Lower lobe of right lung (tissue), 2 donors: ENCODE measurements at regions not wholly inside any gene's neighbourhood (a gene's known extent, or its start where the extent isn't known, plus 50 kb on each side); places are given as distances from the start of the nearest gene placed in this dataset.
"Not testable (repeated sequence)": the region's sequence is repeated elsewhere in the genome, so short reads cannot be mapped to it uniquely, and the experiment has no call there.

Experiments
- ATAC-seq, 2 donors: fragments of 200-7000 bp; cut with Tn5 transposase; one replicate each; pipeline ENCODE4 v1.9.1; 2020 to 2022; ENCODE audit warnings: mild to moderate bottlenecking in 2 of 2, moderate library complexity in 2 of 2
- DNase-seq: peaks from one replicate; pipeline ENCODE4 v3.0.0-alpha.2; 2020
- H3K27ac ChIP-seq: fragments of 200-600 bp; one replicate; pipeline ENCODE4 v1.8.0; 2022
- H3K27me3 ChIP-seq: fragments of 200-600 bp; one replicate; pipeline ENCODE4 v1.8.0; 2022; ENCODE audit warnings: low read depth
- H3K36me3 ChIP-seq: fragments of 200-600 bp; one replicate; pipeline ENCODE4 v1.8.0; 2022; ENCODE audit warnings: mild to moderate bottlenecking
- H3K4me1 ChIP-seq: fragments of 200-600 bp; one replicate; pipeline ENCODE4 v1.8.0; 2022
- H3K4me3 ChIP-seq: fragments of 200-600 bp; one replicate; pipeline ENCODE4 v1.8.0; 2022; ENCODE audit warnings: mild to moderate bottlenecking
- H3K9me3 ChIP-seq: fragments of 200-600 bp; one replicate; pipeline ENCODE4 v1.8.0; 2022
- intact Hi-C: fragments of 100-400 bp; cut with DNase I; formaldehyde crosslinking; loops from one replicate; pipeline ENCODE4 v1.11.0; 2022
- TF ChIP-seq, protein P1 (sequence below): fragments of 200-600 bp; IDR thresholded peaks from one replicate; pipeline ENCODE4 v1.8.0; 2022; ENCODE audit warnings: antibody characterized with exemption, mild to moderate bottlenecking
- donor health status: DM: no; HTN: yes; CAD: no; lungs with severe emphysema.

DNA sequence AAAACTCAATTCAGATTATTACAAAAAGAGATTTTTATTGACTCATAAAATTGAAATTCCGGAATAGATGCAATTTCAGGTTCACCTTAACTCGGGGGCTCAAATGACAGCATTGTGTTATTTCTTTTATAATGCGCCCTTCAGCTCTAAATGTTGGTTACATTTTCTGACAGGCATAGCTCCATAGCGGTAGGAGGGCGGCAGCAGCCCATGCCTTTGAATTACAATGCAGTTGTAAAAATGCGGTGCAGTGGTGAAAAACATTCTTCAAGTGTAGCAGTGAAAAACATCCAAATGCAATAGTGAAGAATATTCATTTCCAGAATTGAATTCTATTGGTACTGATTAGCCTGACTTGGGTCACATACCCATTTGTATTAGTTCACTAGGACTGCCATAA, 215.3 kb upstream of the PKP2 start:
- no peak for ATAC-seq

DNA sequence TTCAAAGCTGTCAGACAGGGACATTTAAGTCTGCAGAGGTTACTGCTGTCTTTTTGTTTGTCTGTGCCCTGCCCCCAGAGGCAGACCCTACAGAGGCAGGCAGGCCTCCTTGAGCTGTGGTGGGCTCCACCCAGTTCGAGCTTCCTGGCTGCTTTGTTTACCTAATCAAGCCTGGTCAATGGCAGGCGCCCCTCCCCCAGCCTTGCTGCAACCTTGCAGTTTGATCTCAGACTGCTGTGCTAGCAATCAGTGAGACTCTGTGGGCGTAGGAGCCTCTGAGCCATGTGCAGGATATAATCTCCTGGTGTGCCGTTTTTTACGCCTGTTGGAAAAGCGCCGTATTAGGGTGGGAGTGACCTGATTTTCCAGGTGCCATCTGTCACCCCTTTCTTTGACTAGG, 211.2 kb upstream of the PKP2 start:
- H3K36me3 ChIP-seq, H3K27me3 ChIP-seq, H3K4me1 ChIP-seq, ATAC-seq, DNase-seq, H3K9me3 ChIP-seq, H3K27ac ChIP-seq, intact Hi-C loops, H3K4me3 ChIP-seq: not testable (repeated sequence)

More for the DNA sequence above, 215.3 kb upstream of the PKP2 start:
- Histone ChIP-seq H3K27me3 (no peaks in the 10 kb centered on the region), H3K4me1 (no peaks in the 10 kb centered on the region), H3K9me3 (no peaks in the 10 kb centered on the region), H3K27ac (no peak overlapping the region), H3K4me3 (no peak overlapping the region), H3K36me3 (no peaks in the 10 kb centered on the region)
- intact Hi-C loops = no loop called here
- TF ChIP-seq, protein P1, sequence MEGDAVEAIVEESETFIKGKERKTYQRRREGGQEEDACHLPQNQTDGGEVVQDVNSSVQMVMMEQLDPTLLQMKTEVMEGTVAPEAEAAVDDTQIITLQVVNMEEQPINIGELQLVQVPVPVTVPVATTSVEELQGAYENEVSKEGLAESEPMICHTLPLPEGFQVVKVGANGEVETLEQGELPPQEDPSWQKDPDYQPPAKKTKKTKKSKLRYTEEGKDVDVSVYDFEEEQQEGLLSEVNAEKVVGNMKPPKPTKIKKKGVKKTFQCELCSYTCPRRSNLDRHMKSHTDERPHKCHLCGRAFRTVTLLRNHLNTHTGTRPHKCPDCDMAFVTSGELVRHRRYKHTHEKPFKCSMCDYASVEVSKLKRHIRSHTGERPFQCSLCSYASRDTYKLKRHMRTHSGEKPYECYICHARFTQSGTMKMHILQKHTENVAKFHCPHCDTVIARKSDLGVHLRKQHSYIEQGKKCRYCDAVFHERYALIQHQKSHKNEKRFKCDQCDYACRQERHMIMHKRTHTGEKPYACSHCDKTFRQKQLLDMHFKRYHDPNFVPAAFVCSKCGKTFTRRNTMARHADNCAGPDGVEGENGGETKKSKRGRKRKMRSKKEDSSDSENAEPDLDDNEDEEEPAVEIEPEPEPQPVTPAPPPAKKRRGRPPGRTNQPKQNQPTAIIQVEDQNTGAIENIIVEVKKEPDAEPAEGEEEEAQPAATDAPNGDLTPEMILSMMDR = no peak
- no peak for DNase-seq

GRCh38 chr12:33093534-33093933, 197.0 kb upstream of the PKP2 start:
- Histone ChIP-seq H3K4me1 (no peaks in the 10 kb centered on the region), H3K9me3 (no peaks in the 10 kb centered on the region), H3K4me3 (no peak overlapping the region), H3K36me3 (no peaks in the 10 kb centered on the region), H3K27ac (no peak overlapping the region), H3K27me3 (no peaks in the 10 kb centered on the region)
- intact Hi-C loops = no loop called here
- no peak for ATAC-seq
- TF ChIP-seq, protein P1 = no peak
- DNase-seq = no peak

DNA sequence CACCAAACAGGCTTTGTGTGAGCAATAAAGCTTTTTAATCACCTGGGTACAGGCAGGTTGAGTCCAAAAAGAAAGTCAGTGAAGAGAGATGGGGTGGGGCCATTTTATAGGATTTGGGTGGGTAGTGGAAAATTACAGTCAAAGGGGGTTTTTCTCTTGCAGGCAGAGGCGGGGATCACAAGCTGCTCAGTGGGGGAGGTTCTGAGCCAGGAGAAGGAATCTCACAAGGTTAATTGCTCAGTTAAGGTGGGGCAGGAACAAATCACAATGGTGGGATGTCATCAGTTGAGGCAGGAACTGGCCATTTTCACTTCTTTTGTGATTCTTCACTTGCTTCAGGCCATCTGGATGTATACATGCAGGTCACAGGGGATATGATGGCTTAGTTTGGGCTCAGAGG, 191.3 kb upstream of the PKP2 start:
- H3K9me3 ChIP-seq, H3K27ac ChIP-seq, intact Hi-C loops, ATAC-seq, H3K27me3 ChIP-seq, H3K4me1 ChIP-seq, H3K36me3 ChIP-seq, DNase-seq, H3K4me3 ChIP-seq: not testable (repeated sequence)

GRCh38 chr12:33076401-33076800, 179.8 kb upstream of the PKP2 start:
- H3K4me3 ChIP-seq, H3K27ac ChIP-seq, intact Hi-C loops, H3K4me1 ChIP-seq, H3K9me3 ChIP-seq, DNase-seq, H3K36me3 ChIP-seq, ATAC-seq, H3K27me3 ChIP-seq: not testable (repeated sequence)

DNA sequence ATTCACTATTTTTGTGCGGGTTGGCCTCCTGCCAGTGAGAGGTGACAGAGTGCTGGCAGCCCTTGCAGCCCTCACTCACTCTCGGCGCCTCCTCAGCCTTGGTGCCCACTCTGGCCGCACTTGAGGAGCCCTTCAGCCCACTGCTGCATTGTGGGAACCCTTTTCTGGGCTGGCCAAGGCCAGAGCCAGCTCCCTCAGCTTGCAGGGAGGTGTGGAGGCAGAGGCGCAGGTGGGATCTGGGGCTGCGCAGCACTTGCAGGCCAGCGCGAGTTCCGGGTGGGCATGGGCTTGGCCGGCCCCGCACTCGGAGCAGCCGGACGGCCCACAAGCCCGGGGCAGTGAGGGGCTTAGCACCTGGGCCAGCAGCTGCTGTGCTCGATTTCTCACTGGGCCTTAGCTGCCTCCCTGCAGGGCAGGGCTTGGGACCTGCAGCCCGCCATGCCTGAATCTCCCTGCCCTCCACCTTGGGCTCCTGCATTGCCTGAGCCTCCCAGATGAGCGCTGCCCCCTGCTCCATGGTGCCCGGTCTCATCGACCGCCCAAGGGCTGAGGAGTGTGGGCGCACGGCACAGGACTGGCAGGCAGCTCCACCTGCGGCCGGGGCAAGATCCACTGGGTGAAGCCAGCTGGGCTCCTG, 178.7 kb upstream of the PKP2 start:
- intact Hi-C loops, DNase-seq: not testable (repeated sequence)

GRCh38 chr12:33061844-33062243, 165.3 kb upstream of the PKP2 start:
- ATAC-seq = no peak
- Histone ChIP-seq H3K4me3 (no peak overlapping the region), H3K27me3 (no peaks in the 10 kb centered on the region), H3K27ac (no peak overlapping the region), H3K36me3 (no peaks in the 10 kb centered on the region), H3K4me1 (no peaks in the 10 kb centered on the region), H3K9me3 (no peaks in the 10 kb centered on the region)
- intact Hi-C loops = no loop called here
- TF ChIP-seq, protein P1 = no peak
- no peak for DNase-seq

More for the DNA sequence above, 178.7 kb upstream of the PKP2 start:
- not testable (repeated sequence) for H3K9me3 ChIP-seq, H3K27me3 ChIP-seq, ATAC-seq, H3K4me3 ChIP-seq, H3K36me3 ChIP-seq, H3K27ac ChIP-seq, H3K4me1 ChIP-seq

- Histone ChIP-seq H3K4me3 (no peak overlapping the region), H3K36me3 (no peaks in the 10 kb centered on the region), H3K27ac (no peak overlapping the region), H3K9me3 (no peaks in the 10 kb centered on the region), H3K4me1 (no peaks in the 10 kb centered on the region), H3K27me3 (no peaks in the 10 kb centered on the region)
- TF ChIP-seq, protein P1 = no peak
- ATAC-seq (no peak), DNase-seq (no peak)
- intact Hi-C loops = no loop called here
These were observed 157.8 kb upstream of the PKP2 start for GRCh38 chr12:33054371-33054770.
